GM12865 (cell line): ENCODE measurements at regions not wholly inside any gene's neighbourhood (a gene's known extent, or its start where the extent isn't known, plus 50 kb on each side); places are given as distances from the start of the nearest gene placed in this dataset.

Experiments
- DNase-seq: peaks from one replicate; pipeline ENCODE4 v3.0.0; 2010; ENCODE audit warnings: low read depth
- H3K4me3 ChIP-seq: 2 replicates; pipeline ENCODE4 v1.5.1; 2011; ENCODE audit warnings: mild to moderate bottlenecking, low read depth, low read length, control low read depth
- TF ChIP-seq, protein P1 (sequence below): IDR thresholded peaks from 2 replicates; pipeline ENCODE4 v1.5.1; 2011; ENCODE audit warnings: low read length, control low read depth, low read depth, inconsistent platforms; ENCODE audit not compliant: insufficient read depth; ENCODE audit errors: missing control alignments

DNA sequence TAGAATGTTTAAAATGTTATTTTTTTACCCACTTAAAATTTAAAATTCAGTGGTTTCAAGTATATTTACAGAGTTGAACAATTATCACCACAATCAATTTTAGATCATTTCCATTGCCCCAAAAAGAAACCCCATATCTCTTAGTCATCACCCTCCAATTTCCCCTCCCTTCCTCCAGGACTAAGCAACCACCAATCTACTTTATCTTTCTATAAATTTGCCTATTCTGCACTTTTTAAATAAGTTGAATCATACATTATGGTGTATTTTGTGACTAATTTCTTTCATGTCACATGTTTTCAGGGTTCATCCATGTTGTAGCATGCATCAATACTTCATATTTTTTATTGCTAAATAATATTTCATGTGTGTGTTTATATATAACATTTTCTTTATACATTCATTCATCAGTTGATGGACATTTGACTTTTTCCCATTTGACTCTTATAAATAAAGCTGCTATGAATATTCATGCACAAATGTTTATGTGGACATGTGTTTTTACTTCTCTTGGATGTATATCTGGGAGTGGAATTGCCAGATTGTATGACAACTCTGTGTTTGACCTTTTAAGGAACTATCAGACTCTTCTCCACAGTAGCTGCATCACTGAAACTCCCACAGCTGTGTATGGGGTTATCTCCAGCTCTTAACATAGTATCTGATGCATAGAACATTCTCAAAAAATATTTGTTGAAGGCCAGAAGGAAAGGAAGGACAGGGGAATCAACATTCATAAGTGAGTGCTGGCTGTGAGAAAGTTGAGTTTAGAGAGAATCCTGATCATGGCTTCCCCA lies 107.8 kb upstream of the OXGR1 start:
- H3K4me3 ChIP-seq = no peak overlapping the region
- no peak for DNase-seq
- TF ChIP-seq, protein P1, sequence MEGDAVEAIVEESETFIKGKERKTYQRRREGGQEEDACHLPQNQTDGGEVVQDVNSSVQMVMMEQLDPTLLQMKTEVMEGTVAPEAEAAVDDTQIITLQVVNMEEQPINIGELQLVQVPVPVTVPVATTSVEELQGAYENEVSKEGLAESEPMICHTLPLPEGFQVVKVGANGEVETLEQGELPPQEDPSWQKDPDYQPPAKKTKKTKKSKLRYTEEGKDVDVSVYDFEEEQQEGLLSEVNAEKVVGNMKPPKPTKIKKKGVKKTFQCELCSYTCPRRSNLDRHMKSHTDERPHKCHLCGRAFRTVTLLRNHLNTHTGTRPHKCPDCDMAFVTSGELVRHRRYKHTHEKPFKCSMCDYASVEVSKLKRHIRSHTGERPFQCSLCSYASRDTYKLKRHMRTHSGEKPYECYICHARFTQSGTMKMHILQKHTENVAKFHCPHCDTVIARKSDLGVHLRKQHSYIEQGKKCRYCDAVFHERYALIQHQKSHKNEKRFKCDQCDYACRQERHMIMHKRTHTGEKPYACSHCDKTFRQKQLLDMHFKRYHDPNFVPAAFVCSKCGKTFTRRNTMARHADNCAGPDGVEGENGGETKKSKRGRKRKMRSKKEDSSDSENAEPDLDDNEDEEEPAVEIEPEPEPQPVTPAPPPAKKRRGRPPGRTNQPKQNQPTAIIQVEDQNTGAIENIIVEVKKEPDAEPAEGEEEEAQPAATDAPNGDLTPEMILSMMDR = no peak

DNA sequence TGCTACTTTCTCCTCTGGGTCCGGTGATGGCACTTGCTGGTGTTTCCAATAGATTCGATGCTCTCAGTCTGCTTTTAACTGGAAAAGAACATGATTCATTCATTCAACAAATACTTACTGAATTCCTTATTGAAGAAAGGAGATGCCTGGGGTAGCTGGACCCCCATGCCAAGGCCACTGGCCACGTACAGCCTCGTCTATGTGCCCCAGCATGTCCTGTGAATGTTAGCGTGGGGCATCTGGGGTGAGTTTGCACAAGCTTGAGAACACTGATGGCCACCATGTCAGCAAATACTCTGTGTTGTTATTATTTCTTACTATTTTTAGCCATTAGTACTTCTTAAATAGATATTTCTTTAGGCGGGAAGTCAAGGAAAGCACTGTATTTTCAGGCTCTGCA lies 112.0 kb upstream of the OXGR1 start:
- DNase-seq = no peak
- TF ChIP-seq, protein P1 = no peak
- no peak overlapping the region for H3K4me3 ChIP-seq

DNA sequence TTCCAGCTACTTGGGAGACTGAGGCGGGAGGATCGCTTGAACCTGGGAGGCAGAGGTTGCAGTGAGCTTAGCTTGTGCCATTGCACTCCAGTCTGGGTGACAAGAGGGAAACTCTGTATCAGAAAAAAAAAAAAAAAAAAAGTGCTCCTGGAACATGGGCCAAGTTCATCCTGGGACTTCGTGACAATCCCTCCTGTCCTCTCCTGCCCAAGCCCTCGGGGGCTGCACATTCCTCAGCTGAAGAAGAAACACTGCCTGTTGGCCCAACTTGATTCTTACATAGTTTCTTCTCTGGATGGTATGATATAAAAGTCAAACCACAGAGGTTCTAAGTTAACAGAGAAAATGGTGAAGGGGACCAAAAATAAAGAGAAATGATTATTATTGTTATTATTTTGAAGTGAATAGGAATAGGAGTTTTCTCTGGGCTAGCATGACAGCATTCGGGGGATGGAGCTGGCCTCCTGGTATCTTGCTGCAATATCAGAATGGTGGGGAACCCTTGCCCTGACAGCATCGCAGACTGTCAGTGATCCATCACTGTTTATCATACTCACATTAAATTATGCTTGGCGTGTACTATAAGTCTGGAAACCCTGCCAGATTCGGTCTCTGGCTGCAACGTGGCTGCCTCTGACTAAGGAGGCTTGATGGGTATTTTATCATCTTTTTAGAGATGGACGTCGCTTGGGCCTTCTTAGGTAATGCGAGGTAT lies 113.7 kb upstream of the OXGR1 start:
- TF ChIP-seq, protein P1 = no peak
- DNase-seq = no peak
- H3K4me3 ChIP-seq = no peak overlapping the region

DNA sequence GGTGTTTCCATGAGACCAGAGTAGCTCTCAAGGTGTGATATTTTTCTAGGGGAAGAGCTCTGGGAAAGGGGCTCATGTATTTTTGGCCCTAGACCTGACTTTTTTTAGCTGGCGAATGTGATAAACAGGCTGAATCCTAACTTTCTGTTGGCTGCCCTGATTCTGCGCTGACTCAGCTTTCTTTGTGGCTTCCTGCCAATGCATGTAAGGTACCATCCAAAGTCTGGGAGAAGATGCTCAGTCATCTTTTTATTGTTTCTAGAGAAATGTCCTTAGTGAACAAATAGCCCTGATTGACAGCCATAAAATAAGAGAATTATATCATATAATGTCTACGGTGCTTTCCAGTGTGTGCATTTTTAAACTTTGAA lies 113.6 kb upstream of the MBNL2 start:
- no peak for DNase-seq
- H3K4me3 ChIP-seq = no peak overlapping the region
- TF ChIP-seq, protein P1 = no peak

DNA sequence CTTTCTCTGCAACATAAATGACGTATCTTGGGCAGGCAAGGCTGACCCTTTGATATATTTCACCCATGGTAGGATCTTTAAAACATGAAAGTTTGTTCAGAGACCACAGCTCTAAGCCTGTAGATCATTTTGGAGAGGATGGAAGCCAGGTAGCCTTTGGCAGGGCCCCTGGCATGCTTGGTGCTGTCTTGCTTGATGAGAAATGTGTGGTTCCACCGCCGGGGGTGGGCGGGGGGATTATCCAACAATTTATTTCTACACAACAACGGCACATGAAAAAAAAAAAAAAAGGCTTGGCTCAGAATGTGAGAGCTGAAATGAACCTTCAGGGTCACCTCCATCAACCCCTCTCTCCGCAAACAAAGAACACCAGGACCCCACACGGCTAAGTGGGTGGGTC lies 112.9 kb upstream of the MBNL2 start:
- no peak for DNase-seq
- no peak overlapping the region for H3K4me3 ChIP-seq
- TF ChIP-seq, protein P1 = no peak

DNA sequence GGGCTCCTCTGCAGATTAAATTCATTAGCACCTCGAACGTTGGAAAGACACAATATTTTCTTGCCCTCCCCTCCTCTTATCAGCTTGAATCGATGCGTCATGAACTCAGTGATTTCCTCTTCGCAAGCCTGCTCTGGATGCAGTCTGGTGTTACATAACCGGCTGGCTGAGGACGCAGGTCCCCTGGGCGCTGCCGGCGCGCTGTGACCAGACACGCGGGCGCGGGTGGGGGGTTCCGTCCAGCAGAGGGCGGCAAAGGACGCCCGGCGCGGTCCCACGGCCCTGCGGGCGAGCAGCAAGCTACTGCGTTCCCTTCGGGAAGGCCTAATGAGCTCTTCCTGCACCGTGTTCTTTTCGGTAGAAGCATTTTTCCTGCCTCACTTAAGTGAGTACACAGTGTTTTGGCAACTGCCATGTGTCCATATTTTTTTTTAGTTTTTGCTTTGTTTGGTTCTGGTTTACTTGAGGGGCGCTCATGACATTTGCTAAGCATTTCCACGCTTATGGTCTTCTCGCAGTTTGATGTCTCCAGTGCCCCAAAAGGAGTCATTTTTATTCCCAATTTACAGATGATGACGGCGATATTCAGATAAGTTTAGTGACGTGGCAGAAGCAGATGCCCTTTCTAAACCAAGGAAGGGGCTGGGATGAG lies 112.2 kb upstream of the MBNL2 start:
- DNase-seq = peak; percentile 79
- TF ChIP-seq, protein P1 = peak; percentile 92
- H3K4me3 ChIP-seq = no peak overlapping the region
